Body of pancreas (tissue), 4 donors: ENCODE measurements at regions not wholly inside any gene's neighbourhood (a gene's known extent, or its start where the extent isn't known, plus 50 kb on each side); places are given as distances from the start of the nearest gene placed in this dataset.

ENCODE experiments used
- POLR2A ChIP-seq, 3 donors: fragments of 450-650 bp; IDR thresholded peaks; one replicate each; pipeline ENCODE4 v1.6.1; 2016; ENCODE audit warnings: antibody characterized with exemption in 3 of 3, mild to moderate bottlenecking in 2 of 3
- TF ChIP-seq, protein P1 (sequence below), 7 experiments: fragments of 450-650 bp in 4 of 7; fragments of 200-600 bp in 3 of 7; sonication (generic) in 3 of 7; IDR thresholded peaks; one replicate each; pipeline ENCODE4 v1.5.1; 2016 to 2019; ENCODE audit warnings: antibody characterized with exemption in 7 of 7

DNA sequence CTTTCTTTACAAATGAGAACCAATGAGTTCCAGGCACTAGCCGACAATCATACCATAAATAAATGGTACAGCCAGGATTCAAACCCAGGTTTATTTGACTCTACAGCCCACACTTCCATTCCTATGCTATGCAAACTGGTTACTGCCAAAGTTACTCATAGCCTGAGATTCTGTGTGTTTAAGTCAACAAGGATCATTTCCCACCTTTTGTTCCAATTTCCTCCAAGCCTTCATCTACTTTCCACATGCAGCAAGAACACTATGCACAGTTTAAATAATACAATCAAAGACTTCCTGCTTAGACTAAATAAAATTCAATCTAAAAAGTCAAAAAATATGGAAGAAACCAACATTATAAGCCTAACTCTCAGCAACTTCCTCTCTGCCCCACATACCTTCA lies 59.2 kb upstream of the KLF12 start:
- TF ChIP-seq, protein P1, sequence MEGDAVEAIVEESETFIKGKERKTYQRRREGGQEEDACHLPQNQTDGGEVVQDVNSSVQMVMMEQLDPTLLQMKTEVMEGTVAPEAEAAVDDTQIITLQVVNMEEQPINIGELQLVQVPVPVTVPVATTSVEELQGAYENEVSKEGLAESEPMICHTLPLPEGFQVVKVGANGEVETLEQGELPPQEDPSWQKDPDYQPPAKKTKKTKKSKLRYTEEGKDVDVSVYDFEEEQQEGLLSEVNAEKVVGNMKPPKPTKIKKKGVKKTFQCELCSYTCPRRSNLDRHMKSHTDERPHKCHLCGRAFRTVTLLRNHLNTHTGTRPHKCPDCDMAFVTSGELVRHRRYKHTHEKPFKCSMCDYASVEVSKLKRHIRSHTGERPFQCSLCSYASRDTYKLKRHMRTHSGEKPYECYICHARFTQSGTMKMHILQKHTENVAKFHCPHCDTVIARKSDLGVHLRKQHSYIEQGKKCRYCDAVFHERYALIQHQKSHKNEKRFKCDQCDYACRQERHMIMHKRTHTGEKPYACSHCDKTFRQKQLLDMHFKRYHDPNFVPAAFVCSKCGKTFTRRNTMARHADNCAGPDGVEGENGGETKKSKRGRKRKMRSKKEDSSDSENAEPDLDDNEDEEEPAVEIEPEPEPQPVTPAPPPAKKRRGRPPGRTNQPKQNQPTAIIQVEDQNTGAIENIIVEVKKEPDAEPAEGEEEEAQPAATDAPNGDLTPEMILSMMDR (IDR thresholded peaks at IDR 0.05) = no peak
- no peak for TF ChIP-seq POLR2A (IDR thresholded peaks at IDR 0.05)
